ENCODE measurements at regions not wholly inside any gene's neighbourhood (a gene's known extent, or its start where the extent isn't known, plus 50 kb on each side); places are given as distances from the start of the nearest gene placed in this dataset.

GRCh38 chr9:2992427-2992826 lies 148.5 kb upstream of the PUM3 start:
- Histone ChIP-seq H3K4me3 (no peak overlapping the region), H3K9me3 (no peaks in the 10 kb centered on the region), H3K36me3 (no peaks in the 10 kb centered on the region), H3K27me3 (no peaks in the 10 kb centered on the region), H3K4me1 (no peaks in the 10 kb centered on the region), H3K27ac (replicated peaks in 1 of 4) (no peak overlapping the region)
- intact Hi-C loops (cut with DNase I) = no loop called here
- 91% methylated on average over 1 of the region's 1 CpG for WGBS
- DNase-seq (ENCODE audit: extremely low spot score) = peak; percentile 29
- TF ChIP-seq POLR2A (IDR thresholded peaks at IDR 0.05; ENCODE audit: low read depth) = no peak
- TF ChIP-seq EP300 (IDR thresholded peaks at IDR 0.05) = no peak
- TF ChIP-seq POLR2AphosphoS5 (IDR thresholded peaks at IDR 0.05) = no peak
- TF ChIP-seq, protein P1, sequence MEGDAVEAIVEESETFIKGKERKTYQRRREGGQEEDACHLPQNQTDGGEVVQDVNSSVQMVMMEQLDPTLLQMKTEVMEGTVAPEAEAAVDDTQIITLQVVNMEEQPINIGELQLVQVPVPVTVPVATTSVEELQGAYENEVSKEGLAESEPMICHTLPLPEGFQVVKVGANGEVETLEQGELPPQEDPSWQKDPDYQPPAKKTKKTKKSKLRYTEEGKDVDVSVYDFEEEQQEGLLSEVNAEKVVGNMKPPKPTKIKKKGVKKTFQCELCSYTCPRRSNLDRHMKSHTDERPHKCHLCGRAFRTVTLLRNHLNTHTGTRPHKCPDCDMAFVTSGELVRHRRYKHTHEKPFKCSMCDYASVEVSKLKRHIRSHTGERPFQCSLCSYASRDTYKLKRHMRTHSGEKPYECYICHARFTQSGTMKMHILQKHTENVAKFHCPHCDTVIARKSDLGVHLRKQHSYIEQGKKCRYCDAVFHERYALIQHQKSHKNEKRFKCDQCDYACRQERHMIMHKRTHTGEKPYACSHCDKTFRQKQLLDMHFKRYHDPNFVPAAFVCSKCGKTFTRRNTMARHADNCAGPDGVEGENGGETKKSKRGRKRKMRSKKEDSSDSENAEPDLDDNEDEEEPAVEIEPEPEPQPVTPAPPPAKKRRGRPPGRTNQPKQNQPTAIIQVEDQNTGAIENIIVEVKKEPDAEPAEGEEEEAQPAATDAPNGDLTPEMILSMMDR (IDR thresholded peaks at IDR 0.05) = no peak

- Histone ChIP-seq H3K4me1 (no peaks in the 10 kb centered on the region), H3K9me3 (no peaks in the 10 kb centered on the region), H3K4me3 (no peak overlapping the region), H3K36me3 (no peaks in the 10 kb centered on the region), H3K27me3 (no peaks in the 10 kb centered on the region), H3K27ac (replicated peaks in 1 of 4) (no peak overlapping the region)
- intact Hi-C loops (cut with DNase I) = no loop called here
- peak; percentile 0 for DNase-seq (ENCODE audit: extremely low spot score)
- TF ChIP-seq EP300 (IDR thresholded peaks at IDR 0.05) (no peak), POLR2A (IDR thresholded peaks at IDR 0.05; ENCODE audit: low read depth) (no peak), POLR2AphosphoS5 (IDR thresholded peaks at IDR 0.05) (no peak)
- TF ChIP-seq, protein P1 (IDR thresholded peaks at IDR 0.05) = no peak
Observed at GRCh38 chr9:2991292-2991691, 147.4 kb upstream of the PUM3 start.

- peak; percentile 89 for DNase-seq (ENCODE audit: extremely low spot score)
- H3K36me3 ChIP-seq = no peaks in the 10 kb centered on the region
- no peaks in the 10 kb centered on the region for H3K27me3 ChIP-seq
- no peak for TF ChIP-seq POLR2AphosphoS5 (IDR thresholded peaks at IDR 0.05)
- TF ChIP-seq POLR2A (IDR thresholded peaks at IDR 0.05; ENCODE audit: low read depth) = no peak
- TF ChIP-seq, protein P1 (IDR thresholded peaks at IDR 0.05) = no peak
- TF ChIP-seq EP300 (IDR thresholded peaks at IDR 0.05) = no peak
- 81% methylated on average over 7 of the region's 7 CpGs for WGBS
- H3K9me3 ChIP-seq = no peaks in the 10 kb centered on the region
- no peak overlapping the region for H3K27ac ChIP-seq (replicated peaks in 1 of 4)
- H3K4me3 ChIP-seq = no peak overlapping the region
- intact Hi-C loops (cut with DNase I) = no loop called here
- peaks cover 0 to 11% (median 10%) of the 10 kb centered on the region in 4 donors for H3K4me1 ChIP-seq
Observed at GRCh38 chr9:2987679-2988078, 143.8 kb upstream of the PUM3 start.

DNA sequence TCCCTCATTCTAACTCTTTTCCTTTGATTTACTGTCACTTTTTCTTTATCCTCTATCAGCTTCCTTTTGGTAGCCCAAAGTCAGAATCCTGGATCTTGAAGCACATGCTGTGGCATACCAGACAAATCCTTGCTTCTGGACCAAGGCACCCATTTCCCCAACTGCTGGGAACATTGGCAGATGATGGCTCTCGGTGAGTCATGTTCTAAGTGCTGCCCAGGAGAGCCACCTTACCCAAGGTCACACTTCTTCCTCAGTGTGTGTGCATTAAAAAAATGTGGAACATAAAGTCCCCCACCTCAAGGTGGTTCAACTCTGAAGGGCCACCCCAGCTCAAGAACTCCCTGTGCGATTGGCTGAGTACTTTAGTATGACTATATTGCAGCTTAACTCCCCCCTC lies 141.4 kb upstream of the PUM3 start:
- H3K27me3 ChIP-seq = no peaks in the 10 kb centered on the region
- no peaks in the 10 kb centered on the region for H3K36me3 ChIP-seq
- peak; percentile 64 for DNase-seq (ENCODE audit: extremely low spot score)
- TF ChIP-seq POLR2AphosphoS5 (IDR thresholded peaks at IDR 0.05) (no peak), EP300 (IDR thresholded peaks at IDR 0.05) (no peak), POLR2A (IDR thresholded peaks at IDR 0.05; ENCODE audit: low read depth) (no peak)
- TF ChIP-seq, protein P1 (IDR thresholded peaks at IDR 0.05) = no peak
- no peaks in the 10 kb centered on the region for H3K9me3 ChIP-seq
- WGBS = 93% methylated on average over 2 of the region's 2 CpGs
- no peak overlapping the region for H3K4me3 ChIP-seq
- H3K4me1 ChIP-seq = peaks cover 0 to 11% (median 10%) of the 10 kb centered on the region in 4 donors
- intact Hi-C loops (cut with DNase I) = no loop called here
- no peak overlapping the region for H3K27ac ChIP-seq (replicated peaks in 1 of 4)

- Histone ChIP-seq H3K4me1 (peaks cover 0 to 11% (median 10%) of the 10 kb centered on the region in 4 donors), H3K27ac (replicated peaks in 1 of 4) (no peak overlapping the region), H3K27me3 (no peaks in the 10 kb centered on the region), H3K9me3 (no peaks in the 10 kb centered on the region), H3K4me3 (no peak overlapping the region), H3K36me3 (no peaks in the 10 kb centered on the region)
- intact Hi-C loops (cut with DNase I) = no loop called here
- no peak for DNase-seq (ENCODE audit: extremely low spot score)
- TF ChIP-seq POLR2AphosphoS5 (IDR thresholded peaks at IDR 0.05) (no peak), POLR2A (IDR thresholded peaks at IDR 0.05; ENCODE audit: low read depth) (no peak), EP300 (IDR thresholded peaks at IDR 0.05) (no peak)
- TF ChIP-seq, protein P1 (IDR thresholded peaks at IDR 0.05) = no peak
Observed at GRCh38 chr9:2984491-2984890, 140.6 kb upstream of the PUM3 start.
